Skin epidermis (tissue), 12 donors: ENCODE measurements at regions not wholly inside any gene's neighbourhood (a gene's known extent, or its start where the extent isn't known, plus 50 kb on each side); places are given as distances from the start of the nearest gene placed in this dataset.

Source experiments
- H3K27ac ChIP-seq, 21 experiments: fragments of 200-600 bp; sonication (generic) in 11 of 21; one replicate each; pipeline ENCODE4 v1.5.0; 2020; ENCODE audit warnings: mild to moderate bottlenecking in 3 of 21, inconsistent platforms in 2 of 21, moderate library complexity in 2 of 21
- H3K4me3 ChIP-seq, 7 experiments: fragments of 200-600 bp; sonication (generic) in 2 of 7; one replicate each; pipeline ENCODE4 v1.5.0; 2020; ENCODE audit warnings: inconsistent platforms in 2 of 7, mild to moderate bottlenecking in 2 of 7, moderate library complexity in 1 of 7

GRCh38 chr17:45703806-45704205, 80.3 kb upstream of the CRHR1 start:
- Histone ChIP-seq H3K4me3 (no peak overlapping the region), H3K27ac (no peak overlapping the region)

GRCh38 chr17:45704251-45704650, 79.9 kb upstream of the CRHR1 start:
- H3K4me3 ChIP-seq, result no peak overlapping the region
- no peak overlapping the region for H3K27ac ChIP-seq

GRCh38 chr17:45705123-45706009, 78.8 kb upstream of the CRHR1 start:
- no peak overlapping the region for H3K4me3 ChIP-seq
- no peak overlapping the region for H3K27ac ChIP-seq

- Histone ChIP-seq H3K27ac (no peak overlapping the region), H3K4me3 (no peak overlapping the region)
Observed at GRCh38 chr17:45706033-45706432, 78.1 kb upstream of the CRHR1 start.

- H3K4me3 ChIP-seq, result no peak overlapping the region
- no peak overlapping the region for H3K27ac ChIP-seq
Observed at GRCh38 chr17:45708707-45709290, 75.3 kb upstream of the CRHR1 start.

GRCh38 chr17:45709728-45710288, 74.3 kb upstream of the CRHR1 start:
- no peak overlapping the region for H3K4me3 ChIP-seq
- no peak overlapping the region for H3K27ac ChIP-seq

- Histone ChIP-seq H3K4me3 (no peak overlapping the region), H3K27ac (no peak overlapping the region)
Observed at GRCh38 chr17:45715787-45716186, 68.3 kb upstream of the CRHR1 start.

- Histone ChIP-seq H3K4me3 (no peak overlapping the region), H3K27ac (no peak overlapping the region)
Observed at GRCh38 chr17:45718791-45719190, 65.3 kb upstream of the CRHR1 start.

- H3K27ac ChIP-seq, result peak overlapping the region in 1 of 21 experiments; percentile 37
Observed at GRCh38 chr17:45719335-45720071, 64.6 kb upstream of the CRHR1 start.

GRCh38 chr17:45720386-45720785, 63.7 kb upstream of the CRHR1 start:
- peak overlapping the region in 1 of 21 experiments; percentile 37 for H3K27ac ChIP-seq

More at GRCh38 chr17:45719335-45720071, 64.6 kb upstream of the CRHR1 start:
- H3K4me3 ChIP-seq, result no peak overlapping the region

GRCh38 chr17:45722161-45722560, 62.0 kb upstream of the CRHR1 start:
- Histone ChIP-seq H3K27ac (no peak overlapping the region), H3K4me3 (no peak overlapping the region)

More at GRCh38 chr17:45720386-45720785, 63.7 kb upstream of the CRHR1 start:
- no peak overlapping the region for H3K4me3 ChIP-seq

- H3K27ac ChIP-seq, result no peak overlapping the region
- H3K4me3 ChIP-seq, result no peak overlapping the region
Observed at GRCh38 chr17:45729294-45729907, 54.7 kb upstream of the CRHR1 start.

GRCh38 chr17:45730192-45730591, 53.9 kb upstream of the CRHR1 start:
- Histone ChIP-seq H3K27ac (no peak overlapping the region), H3K4me3 (no peak overlapping the region)

- H3K4me3 ChIP-seq, result no peak overlapping the region
Observed at GRCh38 chr17:45731459-45731858, 52.7 kb upstream of the CRHR1 start.

GRCh38 chr17:45732926-45733505, 51.1 kb upstream of the CRHR1 start:
- H3K27ac ChIP-seq, result no peak overlapping the region
- H3K4me3 ChIP-seq, result no peak overlapping the region

More at GRCh38 chr17:45731459-45731858, 52.7 kb upstream of the CRHR1 start:
- no peak overlapping the region for H3K27ac ChIP-seq

GRCh38 chr17:45733781-45734180, 50.3 kb upstream of the CRHR1 start:
- no peak overlapping the region for H3K27ac ChIP-seq
- H3K4me3 ChIP-seq, result no peak overlapping the region
